ENCODE measurements at regions not wholly inside any gene's neighbourhood (a gene's known extent, or its start where the extent isn't known, plus 50 kb on each side); places are given as distances from the start of the nearest gene placed in this dataset.
"Not testable (repeated sequence)": the region's sequence is repeated elsewhere in the genome, so short reads cannot be mapped to it uniquely, and the experiment has no call there.

DNA sequence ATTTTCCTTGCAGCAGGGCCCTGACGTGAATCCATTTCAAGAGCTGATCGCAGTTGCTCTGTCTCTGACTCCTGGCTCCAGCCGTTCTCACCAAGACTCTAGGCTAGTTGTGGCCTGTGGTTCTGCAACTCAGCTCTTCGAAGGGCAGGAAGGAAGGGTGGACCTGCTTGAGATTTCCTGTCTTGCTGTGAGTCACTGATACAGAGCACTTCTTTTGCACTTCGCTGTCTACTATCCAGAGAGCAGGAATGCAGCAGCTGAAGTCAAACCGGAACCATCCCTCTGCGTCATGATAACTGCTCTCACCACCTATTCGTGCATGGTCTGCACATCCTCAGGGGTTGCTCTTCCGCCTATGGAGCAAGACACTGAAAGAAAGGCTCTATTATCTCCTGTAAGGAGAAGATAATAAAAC is 59.7 kb downstream of the RAP2B start:
- DNase-seq: no peak

DNA sequence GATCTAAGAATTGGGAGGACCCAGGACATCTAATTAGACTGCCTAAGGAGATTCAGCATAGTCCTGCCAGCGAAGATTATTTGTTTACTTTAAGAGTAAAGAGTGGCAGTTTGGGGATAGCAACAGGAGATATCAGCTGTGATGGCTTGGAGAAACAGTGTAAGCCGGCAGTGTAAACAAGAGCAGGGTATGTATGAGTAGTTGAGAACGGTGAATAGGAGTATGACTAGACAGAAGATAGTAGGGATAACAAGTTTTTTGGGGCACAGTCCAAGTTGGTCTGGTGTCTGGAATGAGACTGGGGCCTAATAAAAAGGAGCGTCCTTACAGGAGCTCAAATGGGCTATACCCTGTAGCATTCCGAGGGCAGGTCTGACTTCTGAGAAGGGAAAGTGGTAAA is 64.9 kb downstream of the RAP2B start:
- DNase-seq: not testable (repeated sequence)

DNA sequence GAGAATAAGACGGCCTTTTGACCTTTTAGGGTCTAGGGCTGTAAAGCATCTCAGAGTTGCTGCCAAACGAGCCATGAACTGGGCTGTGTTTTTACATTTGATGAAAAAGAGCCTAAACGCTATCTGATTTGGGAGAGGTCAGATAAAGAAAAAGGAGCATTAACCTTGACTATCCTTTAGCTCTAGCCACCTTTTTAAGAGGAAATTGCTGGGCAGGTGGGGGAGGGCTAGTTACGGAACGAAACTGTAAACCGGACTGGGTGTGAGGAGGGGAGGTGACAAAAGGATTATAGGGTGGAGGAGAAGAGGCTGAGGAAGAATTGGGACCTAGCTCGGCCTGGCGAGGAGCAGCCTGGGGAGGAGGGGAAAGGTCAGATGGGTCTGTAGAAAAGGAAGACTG is 68.4 kb downstream of the RAP2B start:
- DNase-seq: not testable (repeated sequence)

DNA sequence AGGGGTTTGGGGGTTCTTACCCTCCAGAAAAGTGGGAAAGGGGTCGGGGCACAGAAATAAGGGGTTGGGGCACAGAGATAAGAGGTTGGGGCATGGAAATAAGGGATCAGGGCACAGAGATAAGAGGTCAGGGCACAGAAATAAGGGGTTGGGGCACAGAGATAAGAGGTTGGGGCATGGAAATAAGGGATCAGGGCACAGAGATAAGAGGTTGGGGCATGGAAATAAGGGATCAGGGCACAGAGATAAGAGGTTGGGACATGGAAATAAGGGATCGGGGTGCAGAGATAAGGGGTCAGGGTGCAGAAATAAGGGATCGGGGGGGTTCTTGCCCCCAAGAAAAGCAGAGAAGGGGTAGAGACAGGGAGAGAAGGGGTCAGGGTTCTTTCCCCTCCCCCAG is 69.2 kb downstream of the RAP2B start:
- DNase-seq: not testable (repeated sequence)

DNA sequence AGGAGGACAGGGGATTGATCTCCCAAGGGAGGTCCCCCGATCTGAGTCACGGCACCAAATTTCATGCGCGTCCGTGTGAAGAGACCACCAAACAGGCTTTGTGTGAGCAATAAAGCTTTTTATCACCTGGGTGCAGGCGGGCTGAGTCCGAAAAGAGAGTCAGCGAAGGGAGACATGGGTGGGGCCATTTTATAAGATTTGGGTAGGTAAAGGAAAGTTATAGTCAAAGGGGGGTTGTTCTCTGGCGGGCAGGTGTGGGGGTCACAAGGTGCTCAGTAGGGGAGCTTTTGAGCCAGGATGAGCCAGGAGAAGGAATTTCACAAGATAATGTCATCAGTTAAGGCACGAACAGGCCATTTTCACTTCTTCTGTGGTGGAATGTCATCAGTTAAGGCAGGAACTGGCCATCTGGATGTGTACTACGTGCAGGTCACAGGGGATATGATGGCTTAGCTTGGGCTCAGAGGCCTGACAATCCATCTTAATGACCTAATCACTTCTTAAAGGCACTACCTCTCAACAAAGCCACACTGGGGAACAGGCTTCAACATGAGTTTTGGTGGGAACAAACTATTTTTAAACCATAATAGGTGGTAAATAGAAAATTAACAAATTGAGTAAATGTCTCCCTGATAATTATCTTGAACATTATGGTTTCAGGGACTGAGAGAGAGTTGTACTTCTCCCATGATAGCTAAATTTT is 70.2 kb downstream of the RAP2B start:
- not testable (repeated sequence) for DNase-seq

DNA sequence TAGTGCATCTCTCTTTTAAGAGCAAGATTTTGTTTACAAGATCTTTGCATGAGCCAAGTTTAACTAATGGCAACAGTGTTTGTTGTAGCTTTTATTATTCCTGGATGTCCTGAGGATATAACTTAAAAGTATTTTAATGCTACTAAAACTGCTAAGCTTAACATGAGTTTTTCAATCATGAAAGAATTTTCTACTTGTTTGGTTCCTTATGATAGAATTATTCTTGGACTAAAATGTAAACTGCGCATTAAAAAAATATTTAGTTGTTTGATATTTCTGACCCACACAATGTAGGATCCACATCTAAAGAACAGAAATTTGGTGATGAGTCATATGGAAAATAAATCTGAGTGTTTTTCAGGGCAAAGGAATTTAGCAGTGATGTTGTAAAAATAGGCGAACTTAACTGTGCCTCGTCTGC is 70.8 kb downstream of the RAP2B start:
- DNase-seq: no peak

DNA sequence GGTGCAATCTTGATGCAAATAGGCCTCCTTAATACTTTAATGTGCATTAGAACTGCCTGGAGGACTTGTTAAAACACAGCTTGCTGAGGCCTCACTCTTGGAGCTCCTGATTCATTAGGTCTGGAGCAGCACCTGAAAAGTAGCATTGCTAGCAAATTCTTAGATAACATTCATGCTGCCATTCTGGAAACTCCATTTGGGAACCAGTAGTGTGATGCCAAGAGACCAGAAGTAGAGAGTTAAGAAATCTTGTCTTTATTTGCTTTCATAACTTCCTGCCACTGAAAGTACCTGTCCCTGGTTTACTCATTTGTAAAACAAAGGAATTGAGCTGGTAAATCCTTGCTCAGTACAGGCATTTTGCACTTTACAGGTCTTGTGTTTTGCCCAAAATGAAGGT is 72.0 kb downstream of the RAP2B start:
- no peak for DNase-seq

DNA sequence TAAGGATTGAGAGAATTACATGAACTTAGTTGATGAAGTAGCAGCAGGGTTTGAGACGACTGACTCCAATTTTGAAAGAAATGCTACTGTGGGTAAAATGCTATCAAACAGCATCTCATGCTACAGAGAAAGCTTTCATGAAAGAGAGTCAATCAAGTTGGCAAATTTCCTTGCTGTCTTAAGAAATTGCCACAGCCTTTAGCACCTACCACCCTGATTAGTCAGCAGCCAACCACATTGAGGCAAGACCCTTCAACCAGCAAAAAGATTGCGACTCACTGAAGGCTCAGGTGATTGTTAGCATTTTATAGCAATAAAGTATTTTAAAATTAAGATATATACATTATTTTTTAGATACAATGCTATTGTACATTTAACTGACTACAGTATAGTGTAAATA is 80.9 kb downstream of the RAP2B start:
- no peak for DNase-seq

DNA sequence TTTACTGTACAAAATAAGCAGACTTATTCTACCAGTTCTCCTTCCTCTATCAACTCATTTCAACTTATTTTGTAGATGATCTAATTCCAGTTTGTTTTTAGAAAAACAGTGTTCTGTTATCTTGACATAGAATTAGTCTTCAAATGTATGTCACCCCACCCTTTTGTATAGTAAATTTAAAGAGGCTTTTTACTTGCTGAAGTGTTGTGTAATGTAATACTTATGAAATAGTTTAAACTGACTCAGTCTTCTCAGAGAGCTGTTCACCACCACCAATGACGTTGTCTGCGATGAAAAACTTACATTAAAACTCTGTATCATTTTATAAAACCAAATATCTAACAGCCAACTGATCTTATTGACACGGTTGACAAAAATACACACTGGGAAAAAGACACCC is 82.9 kb downstream of the RAP2B start:
- no peak for DNase-seq

DNA sequence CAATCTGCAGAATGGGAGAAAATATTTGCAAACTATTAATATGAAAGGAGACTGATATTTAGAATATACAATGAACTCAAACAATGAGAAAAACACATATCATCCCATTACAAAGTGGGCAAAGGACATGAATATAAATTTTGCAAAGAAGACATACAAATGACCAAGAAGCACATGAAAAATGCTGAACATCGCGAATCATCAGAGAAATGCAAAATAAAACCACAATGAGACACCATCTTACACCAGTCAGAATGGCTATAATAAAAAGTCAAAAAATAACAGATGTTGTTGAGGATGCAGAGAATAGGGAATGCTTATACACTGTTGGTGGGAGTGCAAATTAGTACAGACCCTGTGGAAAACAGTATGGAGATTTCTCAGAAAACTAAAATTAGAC is 83.6 kb downstream of the RAP2B start:
- no peak for DNase-seq

DNA sequence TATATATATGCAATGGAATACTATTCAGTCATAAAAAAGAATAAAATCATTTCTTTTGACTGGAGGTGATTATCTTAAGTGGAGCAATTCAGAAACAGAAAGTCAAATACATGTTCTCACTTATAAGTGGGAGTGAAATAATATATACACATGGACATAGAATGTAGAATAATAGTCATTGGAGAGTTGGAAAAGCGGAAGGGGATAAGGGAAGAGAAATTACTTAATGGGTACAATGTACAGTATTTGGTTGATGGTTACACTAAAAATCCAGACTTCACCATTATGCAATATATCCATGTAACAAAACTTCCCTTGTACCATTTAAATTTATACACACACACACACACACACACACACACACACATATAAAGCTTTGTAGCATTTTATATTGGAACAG is 84.3 kb downstream of the RAP2B start:
- DNase-seq: no peak

DNA sequence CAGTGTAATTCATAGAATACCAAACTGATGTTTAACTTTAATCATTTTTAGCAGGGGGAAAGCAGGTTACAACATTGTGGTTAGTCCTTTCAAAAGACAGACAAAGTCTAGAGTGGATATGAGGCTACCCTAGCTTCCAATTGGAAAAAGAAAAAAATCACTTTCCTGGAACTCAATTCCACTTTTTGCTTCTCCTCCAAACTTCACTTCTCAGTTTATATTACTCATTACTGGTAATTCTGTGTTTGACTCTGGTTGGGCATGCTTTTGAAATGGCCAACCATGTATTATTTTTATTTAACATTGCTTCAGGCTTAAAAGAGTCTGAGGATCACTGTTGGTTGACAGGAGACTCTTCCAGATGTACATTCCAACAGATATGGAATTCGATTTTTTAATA is 84.8 kb downstream of the RAP2B start:
- no peak for DNase-seq

DNA sequence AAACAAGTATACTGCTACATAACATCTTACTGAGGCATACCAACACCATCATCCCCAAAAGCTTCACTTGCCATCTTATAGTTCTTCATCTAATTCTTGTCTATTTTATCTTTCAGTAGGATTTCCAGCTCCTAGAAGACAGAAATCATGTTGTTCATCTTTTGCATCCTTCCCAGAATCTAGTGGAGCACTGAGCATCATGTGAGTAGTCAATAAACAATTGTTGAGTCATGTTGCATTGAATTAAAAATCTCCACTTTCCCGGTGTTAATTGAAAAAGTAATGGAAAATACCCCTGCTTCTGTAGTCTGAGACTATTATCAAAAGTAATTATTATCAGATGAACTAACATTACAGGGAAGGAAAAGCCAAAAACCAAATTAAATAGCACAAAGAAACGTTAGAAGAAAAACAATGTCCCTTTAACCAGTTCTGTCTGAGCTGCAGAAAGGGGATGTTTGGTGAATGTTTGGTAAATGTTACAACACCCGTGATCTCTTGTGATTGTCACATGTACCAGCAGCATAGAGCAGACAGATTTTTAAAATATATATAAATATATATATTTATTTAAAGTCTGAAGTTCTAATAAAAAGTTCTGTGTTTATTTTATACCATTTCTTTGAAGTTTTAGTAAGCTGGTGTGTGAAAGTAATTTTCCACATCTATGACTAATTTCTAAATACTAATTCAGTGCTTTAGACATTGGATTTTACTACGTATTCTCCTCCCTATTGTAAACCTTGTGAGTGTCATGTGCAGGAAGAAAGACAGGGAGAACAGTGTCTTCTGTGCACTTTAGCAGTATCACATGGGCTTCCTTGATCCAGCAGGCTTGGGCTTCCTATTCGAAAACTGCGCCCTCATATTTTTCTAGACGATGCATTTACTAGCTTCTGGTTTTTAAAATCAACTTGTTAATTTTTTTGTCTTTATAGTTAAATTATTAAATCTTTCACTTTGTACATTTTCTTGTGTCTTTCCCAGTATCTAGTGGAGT is 85.6 kb downstream of the RAP2B start:
- DNase-seq: no peak

DNA sequence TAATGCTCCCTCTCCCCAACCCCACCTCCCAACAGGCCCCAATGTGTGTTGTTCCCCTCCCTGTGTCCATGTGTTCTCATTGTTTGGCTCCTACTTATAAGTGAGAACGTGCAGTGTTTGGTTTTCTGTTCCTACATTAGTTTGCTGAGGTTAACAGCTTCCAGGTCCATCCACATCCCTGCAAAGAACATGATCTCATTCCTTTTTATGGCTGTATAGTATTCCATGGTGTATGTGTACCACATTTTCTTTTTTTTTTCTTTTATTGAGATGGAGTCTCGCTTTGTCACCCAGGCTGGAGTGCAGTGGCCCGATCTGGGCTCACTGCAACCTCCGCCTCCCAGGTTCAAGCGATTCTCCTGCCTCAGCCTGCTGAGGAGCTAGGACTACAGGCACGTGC is 86.8 kb downstream of the RAP2B start:
- DNase-seq: not testable (repeated sequence)

DNA sequence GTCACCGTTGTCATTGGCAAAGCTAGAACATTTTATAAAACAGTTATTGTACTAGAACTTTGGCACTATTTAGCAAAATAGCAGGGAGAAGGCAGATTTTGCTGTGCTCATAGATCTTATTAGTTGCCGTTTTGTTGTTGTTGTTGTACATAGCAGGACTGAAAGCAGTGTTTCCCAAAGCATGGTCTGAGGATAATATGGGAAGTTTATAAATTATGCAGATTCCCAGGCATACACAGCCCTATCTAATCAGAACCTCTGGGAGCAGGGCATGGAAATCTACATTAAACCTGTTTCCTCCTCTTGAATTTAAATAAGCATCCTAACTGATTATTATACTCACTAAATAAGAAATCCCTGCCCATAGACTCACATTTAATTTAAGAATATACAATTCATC is 87.9 kb downstream of the RAP2B start:
- no peak for DNase-seq

DNA sequence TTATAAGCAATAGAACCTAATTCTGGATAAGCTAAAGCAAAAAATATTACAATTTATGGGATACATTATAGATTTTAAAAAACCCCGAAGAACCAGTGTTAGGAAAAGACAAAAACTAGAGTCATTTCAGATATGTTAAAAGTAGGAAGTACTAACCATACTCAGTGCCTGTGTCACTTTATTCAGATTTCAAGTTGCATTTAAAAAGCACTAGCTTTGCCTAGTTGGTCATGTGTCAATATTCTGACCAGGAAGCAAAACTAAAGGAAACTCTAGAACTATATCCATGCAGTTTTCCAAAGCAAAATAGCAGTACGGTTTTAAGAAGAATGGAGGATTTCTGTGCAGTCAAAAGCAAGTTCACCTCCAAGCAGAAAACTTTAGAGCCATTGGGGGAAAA is 88.4 kb downstream of the RAP2B start:
- DNase-seq: no peak

DNA sequence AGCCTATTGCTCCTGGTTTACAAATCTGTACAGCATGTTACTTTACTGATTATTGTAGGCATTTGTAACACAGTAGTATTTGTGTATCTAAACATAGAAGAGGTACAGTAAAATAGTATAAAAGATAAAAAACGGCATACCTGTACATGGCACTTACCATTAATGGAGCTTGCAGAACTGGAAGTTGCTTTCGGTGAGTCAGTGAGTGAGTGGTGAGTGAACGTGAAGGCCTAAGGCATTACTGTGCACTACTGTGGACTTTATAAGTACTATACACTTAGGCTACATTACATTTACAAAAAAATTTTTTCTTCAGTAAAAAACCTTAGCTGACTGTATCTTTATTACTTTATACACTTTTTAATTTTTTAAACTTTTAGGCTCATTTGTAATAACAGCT is 90.9 kb downstream of the RAP2B start:
- DNase-seq: no peak

DNA sequence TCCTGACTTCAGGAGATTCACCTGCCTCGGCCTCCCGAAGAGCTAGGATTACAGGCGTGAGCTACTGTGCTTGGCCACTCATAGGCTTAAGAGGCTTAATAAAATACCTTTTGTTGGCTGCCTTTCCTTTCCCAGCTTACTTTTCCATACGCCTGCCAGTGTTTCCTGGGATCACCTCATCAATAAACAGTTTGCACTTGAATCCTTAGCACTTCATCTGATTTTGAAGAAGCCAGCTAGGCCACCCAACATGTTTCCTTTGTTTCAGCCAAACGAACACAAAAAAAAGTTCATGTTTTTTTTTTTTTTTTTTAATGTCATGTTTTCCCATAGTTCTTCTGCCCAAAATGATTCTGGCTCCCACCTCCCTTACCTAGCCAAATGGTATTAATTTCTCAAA is 92.3 kb downstream of the RAP2B start:
- no peak for DNase-seq

DNA sequence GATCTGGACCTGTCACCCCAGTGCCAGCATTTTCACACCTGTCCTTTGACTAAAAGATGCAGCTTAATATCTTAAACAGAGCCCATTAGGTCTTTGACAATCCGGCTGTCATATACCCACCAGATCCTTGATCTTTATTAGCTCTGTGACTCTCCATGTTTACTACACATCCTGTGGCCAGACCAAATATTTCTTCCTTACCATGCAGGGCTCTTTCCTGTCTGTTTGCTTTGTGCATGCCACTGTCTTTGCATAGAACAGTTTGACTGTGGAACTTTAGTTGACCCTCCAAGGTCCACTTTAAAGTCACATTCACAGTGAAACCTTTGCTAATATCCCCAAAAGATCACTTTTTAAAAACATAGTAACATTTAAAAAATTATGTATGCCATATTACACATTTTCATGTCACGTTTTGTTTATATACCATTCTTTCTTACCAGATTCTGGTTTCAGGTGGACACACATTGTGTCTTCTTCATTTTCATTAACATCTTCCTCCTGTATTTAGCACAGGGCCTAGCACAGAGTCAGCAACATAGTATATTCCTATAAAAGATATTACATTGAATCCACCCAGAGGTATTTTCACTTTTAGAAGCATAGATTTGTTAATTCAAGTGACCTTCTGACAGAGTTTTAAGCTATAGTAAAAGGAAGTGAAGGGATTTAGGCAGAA is 95.8 kb downstream of the RAP2B start:
- DNase-seq: no peak

DNA sequence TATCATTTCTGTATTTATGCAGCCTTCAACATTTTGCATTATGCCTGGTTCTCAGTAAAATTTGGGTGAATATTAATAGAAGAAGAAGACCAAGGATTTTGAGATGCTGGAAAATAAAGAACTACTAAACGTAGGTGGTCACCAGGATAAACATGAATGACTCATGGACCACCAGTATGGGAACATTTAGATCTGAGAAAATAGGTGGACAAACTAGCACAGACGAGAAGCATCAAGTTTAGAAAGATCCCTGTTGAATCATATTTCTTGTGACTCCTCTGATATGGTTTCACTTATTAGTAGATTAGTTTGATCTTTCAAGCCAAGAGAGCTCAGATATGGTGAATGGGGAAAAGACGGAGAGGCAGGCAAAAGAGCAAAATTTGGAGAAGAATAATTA is 97.9 kb downstream of the RAP2B start:
- no peak for DNase-seq

DNA sequence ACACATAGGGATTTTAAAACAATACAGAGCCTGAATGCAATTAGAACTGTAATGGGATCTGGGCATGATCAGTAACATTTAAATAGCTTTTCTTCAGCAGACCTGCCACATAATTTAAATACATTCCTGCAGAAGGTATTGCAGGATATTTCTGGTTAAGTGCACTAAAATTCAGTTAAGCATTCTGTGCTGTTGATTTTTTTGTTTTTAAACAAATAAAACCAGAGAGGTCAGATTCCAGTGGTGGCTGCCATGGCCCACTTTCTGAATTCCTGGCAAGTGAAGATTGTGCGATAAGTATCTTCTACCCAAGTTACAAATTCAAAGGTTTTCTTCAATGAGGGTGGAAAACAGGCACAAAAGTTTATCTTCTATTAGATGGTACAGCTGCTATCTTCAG is 98.7 kb downstream of the RAP2B start:
- DNase-seq: no peak

DNA sequence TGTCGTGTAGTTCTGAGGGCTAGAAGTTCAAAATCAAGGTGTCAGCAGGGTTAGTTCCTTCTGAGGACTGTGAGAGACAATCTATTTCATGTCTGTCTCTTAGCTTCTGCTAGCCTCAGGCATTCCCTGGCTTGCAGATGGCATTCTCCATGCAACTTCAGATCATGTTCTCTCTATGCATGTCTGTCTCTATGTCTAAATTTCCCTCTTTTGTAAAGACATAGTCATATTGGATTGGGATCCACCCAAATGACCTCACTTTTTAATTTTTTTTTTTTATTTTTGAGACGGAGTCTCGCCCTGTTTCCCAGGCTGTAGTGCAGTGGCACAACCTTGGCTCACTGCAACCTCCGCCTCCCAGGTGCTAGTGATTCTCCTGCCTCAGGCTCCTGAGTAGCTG is 104.6 kb downstream of the RAP2B start:
- DNase-seq: no peak

DNA sequence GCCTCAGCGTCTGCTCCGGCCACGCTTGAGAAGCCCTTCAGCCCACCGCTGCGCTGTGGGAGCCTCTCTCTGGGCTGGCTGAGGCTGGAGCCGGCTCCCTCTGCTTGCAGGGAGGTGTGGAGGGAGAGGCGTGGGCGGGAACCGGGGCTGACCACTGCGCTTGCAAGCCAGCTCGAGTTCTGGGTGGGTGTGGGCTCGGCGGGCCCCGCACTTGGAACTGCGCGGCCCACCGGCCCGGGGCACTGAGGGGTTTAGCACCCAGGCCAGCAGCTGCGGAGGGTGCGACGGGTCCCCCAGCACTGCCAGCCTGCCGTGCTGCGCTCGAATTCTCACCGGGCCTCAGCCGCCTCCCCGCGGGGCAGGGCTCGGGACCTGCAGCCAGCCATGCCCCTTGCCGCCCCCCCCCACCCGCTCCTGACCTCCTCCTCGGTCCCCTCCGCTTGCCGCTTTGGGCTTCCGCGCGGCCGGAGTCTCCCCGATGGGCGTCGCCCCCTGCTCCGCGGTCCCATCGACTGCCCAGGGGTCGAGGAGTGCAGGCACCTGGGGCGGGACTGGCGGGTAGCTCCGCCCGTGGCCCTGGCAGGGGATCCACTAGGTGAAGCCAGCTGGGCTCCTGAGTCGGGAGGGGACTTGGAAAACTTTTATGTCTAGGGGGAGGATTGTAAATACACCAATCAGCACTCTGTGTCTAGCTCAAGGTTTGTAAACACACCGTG is 106.7 kb downstream of the RAP2B start:
- DNase-seq: no peak
